HCT116 (cell line): ENCODE measurements at regions not wholly inside any gene's neighbourhood (a gene's known extent, or its start where the extent isn't known, plus 50 kb on each side); places are given as distances from the start of the nearest gene placed in this dataset.

ENCODE experiments used
- ATAC-seq: fragments of 200-7000 bp; cut with Tn5 transposase; 2 replicates; pipeline ENCODE4 v1.9.1; 2020; ENCODE audit warnings: mild to moderate bottlenecking, moderate library complexity
- BruUV-seq: library from RNA; stranded (reverse); fragments of 400-500 nt; replicated peaks from 2 replicates; lab custom pipeline; 2021; lab: Mats Ljungman, UMichigan
- CTCF ChIA-PET: fragments of 300-600 bp; sonication (Branson Sonifier 250); formaldehyde crosslinking; loops from one replicate; lab custom pipeline; 2021; ENCODE audit warnings: antibody characterized with exemption; lab: Charles Lee
- POLR2A ChIA-PET: fragments of 300-600, 350-600 bp; sonication (Branson Sonifier 250); formaldehyde crosslinking; loops from one replicate; lab custom pipeline; 2021; ENCODE audit warnings: antibody characterized with exemption; lab: Charles Lee
- RAD21 ChIA-PET, 2 experiments: fragments of 300-600 bp; sonication (Branson Sonifier 250); formaldehyde crosslinking; loops; one replicate each; lab custom pipeline; 2023; ENCODE audit warnings: low total read pairs in 2 of 2; ENCODE audit not compliant: uncharacterized antibody in 2 of 2, unreplicated experiment in 2 of 2, low non-redundant PET in 1 of 2; lab: Charles Lee
- DNase-seq: peaks from one replicate; pipeline ENCODE4 v3.0.0-alpha.2; 2010; ENCODE audit warnings: low read depth, low spot score
- H2AFZ ChIP-seq: fragments of 200-600 bp; shearing (Covaris generic), sonication (generic); 2 replicates; pipeline ENCODE4 v1.6.1; 2017; ENCODE audit warnings: low read depth, mixed run types, mixed read lengths, antibody characterized with exemption, low read length; ENCODE audit not compliant: poor library complexity, severe bottlenecking
- H3K27ac ChIP-seq: 2 replicates; pipeline ENCODE4 v1.5.1; 2012; ENCODE audit warnings: low read depth, low read length
- H3K27me3 ChIP-seq: fragments of 200-600 bp; sonication (generic); 2 replicates; pipeline ENCODE4 v1.6.1; 2016; ENCODE audit warnings: mixed run types, low read length, mixed read lengths; ENCODE audit not compliant: insufficient read depth
- H3K36me3 ChIP-seq, 2 experiments: fragments of 200-500 bp in 1 of 2; fragments of 200-600 bp in 1 of 2; sonication (Bioruptor generic) in 1 of 2; sonication (generic) in 1 of 2; 2 replicates each; pipeline versions ENCODE4 v1.5.1 to v1.6.1; 2014 to 2016; ENCODE audit warnings: low read length in 2 of 2, inconsistent platforms in 1 of 2, mixed read lengths in 1 of 2, mixed run types in 1 of 2; ENCODE audit not compliant: insufficient read depth in 2 of 2, control insufficient read depth in 1 of 2
- H3K4me1 ChIP-seq, 2 experiments: fragments of 200-600 bp in 1 of 2; sonication (generic) in 1 of 2; 2 replicates each; pipeline versions ENCODE4 v1.5.1 to v1.6.1; 2012 to 2017; ENCODE audit warnings: low read length in 2 of 2, inconsistent platforms in 1 of 2, mild to moderate bottlenecking in 1 of 2, mixed read lengths in 1 of 2, mixed run types in 1 of 2, moderate library complexity in 1 of 2; ENCODE audit not compliant: insufficient read depth in 2 of 2, control insufficient read depth in 1 of 2
- H3K4me2 ChIP-seq: fragments of 200-600 bp; sonication (generic); 2 replicates; pipeline ENCODE4 v1.6.1; 2017; ENCODE audit warnings: mixed run types, low read length, mixed read lengths
- H3K4me3 ChIP-seq, 2 experiments: fragments of 200-600 bp in 1 of 2; sonication (generic) in 1 of 2; replicated peaks in 1 of 2; 2 replicates each; pipeline ENCODE4 v1.5.1; 2011 to 2016; ENCODE audit warnings: low read length in 2 of 2, control low read depth in 1 of 2, low read depth in 1 of 2, mild to moderate bottlenecking in 1 of 2, mixed read lengths in 1 of 2, mixed run types in 1 of 2
- H3K79me2 ChIP-seq: fragments of 200-600 bp; sonication (generic); 2 replicates; pipeline ENCODE4 v1.6.1; 2017; ENCODE audit warnings: mild to moderate bottlenecking, mixed run types, low read length, moderate library complexity, mixed read lengths; ENCODE audit not compliant: insufficient read depth
- H3K9ac ChIP-seq: fragments of 200-600 bp; sonication (generic); 2 replicates; pipeline ENCODE4 v1.6.1; 2016; ENCODE audit warnings: low read length, mixed read lengths
- H3K9me2 ChIP-seq: fragments of 200-600 bp; sonication (generic), shearing (Covaris generic); 2 replicates; pipeline ENCODE4 v1.6.1; 2017; ENCODE audit warnings: mixed run types, mild to moderate bottlenecking, moderate library complexity; ENCODE audit not compliant: insufficient read depth
- H3K9me3 ChIP-seq, 2 experiments: fragments of 200-500 bp in 1 of 2; fragments of 200-600 bp in 1 of 2; sonication (Bioruptor generic) in 1 of 2; sonication (generic) in 1 of 2; 2 replicates each; pipeline ENCODE4 v1.6.1; 2014 to 2017; ENCODE audit warnings: low read length in 2 of 2, mixed read lengths in 2 of 2, inconsistent platforms in 1 of 2, low read depth in 1 of 2, mild to moderate bottlenecking in 1 of 2, mixed run types in 1 of 2, moderate library complexity in 1 of 2; ENCODE audit not compliant: control insufficient read depth in 1 of 2, insufficient read depth in 1 of 2
- H4K20me1 ChIP-seq: fragments of 200-600 bp; sonication (generic), shearing (Covaris generic); 2 replicates; pipeline ENCODE4 v1.6.1; 2017; ENCODE audit warnings: mixed run types, mild to moderate bottlenecking, moderate library complexity; ENCODE audit not compliant: insufficient read depth
- CBX3 ChIP-seq: IDR thresholded peaks from 2 replicates; pipeline ENCODE4 v1.6.1; 2012; ENCODE audit warnings: low read depth
- CEBPB ChIP-seq: IDR thresholded peaks from 2 replicates; pipeline ENCODE4 v1.6.1; 2012; ENCODE audit warnings: low read depth
- CTCF ChIP-seq, 3 experiments: fragments of 200-600 bp in 1 of 3; sonication (generic) in 1 of 3; IDR thresholded peaks in 2 of 3; conservative IDR thresholded peaks in 1 of 3; 2 replicates each; pipeline ENCODE4 v1.5.1; 2012 to 2017; ENCODE audit warnings: low read depth in 2 of 3, low read length in 2 of 3, antibody characterized with exemption in 1 of 3, borderline replicate concordance in 1 of 3, control low read depth in 1 of 3, mild to moderate bottlenecking in 1 of 3, mixed read lengths in 1 of 3, mixed run types in 1 of 3, moderate library complexity in 1 of 3; ENCODE audit not compliant: insufficient read depth in 1 of 3
- EGR1 ChIP-seq: IDR thresholded peaks from 2 replicates; pipeline ENCODE4 v1.6.1; 2012; ENCODE audit warnings: low read depth
- ELF1 ChIP-seq: IDR thresholded peaks from 2 replicates; pipeline ENCODE4 v1.6.1; 2012; ENCODE audit warnings: low read depth, borderline replicate concordance
- EZH2 ChIP-seq: fragments of 200-600 bp; sonication (generic); IDR thresholded peaks from 2 replicates; pipeline ENCODE4 v1.6.1; 2017; ENCODE audit warnings: antibody characterized with exemption, mixed run types
- EZH2phosphoT487 ChIP-seq: fragments of 200-600 bp; IDR thresholded peaks from 2 replicates; pipeline ENCODE4 v1.6.1; 2018; ENCODE audit warnings: antibody characterized with exemption, borderline replicate concordance
- FOSL1 ChIP-seq: IDR thresholded peaks from 2 replicates; pipeline ENCODE4 v1.6.1; 2012; ENCODE audit warnings: low read depth
- JUND ChIP-seq: IDR thresholded peaks from 2 replicates; pipeline ENCODE4 v1.6.1; 2012
- POLR2A ChIP-seq: IDR thresholded peaks from 2 replicates; pipeline ENCODE4 v1.7.0; 2011; ENCODE audit warnings: borderline replicate concordance; ENCODE audit not compliant: insufficient read depth, insufficient read length; ENCODE audit errors: extremely low read depth
- POLR2AphosphoS5 ChIP-seq: IDR thresholded peaks from 2 replicates; pipeline ENCODE4 v1.6.1; 2011; ENCODE audit warnings: mild to moderate bottlenecking, low read depth, low read length, moderate library complexity
- RAD21 ChIP-seq: IDR thresholded peaks from 2 replicates; pipeline ENCODE4 v1.6.1; 2012; ENCODE audit warnings: low read depth, mild to moderate bottlenecking
- SIN3A ChIP-seq: IDR thresholded peaks from 2 replicates; pipeline ENCODE4 v1.6.1; 2012; ENCODE audit warnings: low read depth
- SP1 ChIP-seq: IDR thresholded peaks from 2 replicates; pipeline ENCODE4 v1.6.1; 2012; ENCODE audit warnings: low read depth
- SRF ChIP-seq: IDR thresholded peaks from 2 replicates; pipeline ENCODE4 v1.6.1; 2012; ENCODE audit warnings: low read depth
- TCF7L2 ChIP-seq: IDR thresholded peaks from 2 replicates; pipeline ENCODE4 v1.7.0; 2011; ENCODE audit warnings: borderline replicate concordance, inconsistent platforms; ENCODE audit not compliant: insufficient read depth, insufficient read length; ENCODE audit errors: extremely low read depth
- YY1 ChIP-seq: IDR thresholded peaks from 2 replicates; pipeline ENCODE4 v1.6.1; 2011; ENCODE audit warnings: low read length, low read depth, moderate library complexity, mild to moderate bottlenecking; ENCODE audit not compliant: insufficient replicate concordance; ENCODE audit errors: extremely low read depth
- ZBTB33 ChIP-seq: IDR thresholded peaks from 2 replicates; pipeline ENCODE4 v1.6.1; 2011; ENCODE audit warnings: mild to moderate bottlenecking, low read length, moderate library complexity; ENCODE audit not compliant: insufficient replicate concordance; ENCODE audit errors: extremely low read depth
- ZFX ChIP-seq: fragments of 450-650 bp; IDR thresholded peaks from 2 replicates; pipeline ENCODE4 v1.6.1; 2017
- ZNF274 ChIP-seq: fragments of 200-500 bp; sonication (Bioruptor generic); IDR thresholded peaks from 2 replicates; pipeline ENCODE4 v1.6.1; 2014; ENCODE audit warnings: mild to moderate bottlenecking, low read depth, low read length, inconsistent platforms
- intact Hi-C: fragments of 100-400 bp; cut with micrococcal nuclease; formaldehyde crosslinking; loops from 2 replicates; pipeline ENCODE4 v1.10.0; 2022

GRCh38 chr5:60259730-60260129, 366.2 kb upstream of the PDE4D start:
- no peak overlapping the region for H2AFZ ChIP-seq
- intact Hi-C loops = no loop called here
- H3K9me3 ChIP-seq = no peaks in the 10 kb centered on the region
- POLR2A ChIA-PET = no interaction called here
- no peak for ATAC-seq
- H3K27ac ChIP-seq = no peak overlapping the region
- TF ChIP-seq EGR1 = no peak
- no peak for TF ChIP-seq EZH2
- no peak for TF ChIP-seq SRF
- TF ChIP-seq CTCF (IDR thresholded peaks at IDR 0.05 in 2 of 3, conservative IDR thresholded peaks at IDR 0.05 in 1 of 3; ENCODE audit: borderline replicate concordance in 1 of 3, insufficient read depth in 1 of 3, low read depth in 2 of 3, low read length in 2 of 3) = no peak
- TF ChIP-seq SIN3A = no peak
- TF ChIP-seq RAD21 = no peak
- no peak for TF ChIP-seq EZH2phosphoT487
- TF ChIP-seq ELF1 = no peak
- TF ChIP-seq CEBPB = no peak
- TF ChIP-seq YY1 = no peak
- no peak for TF ChIP-seq ZBTB33
- TF ChIP-seq SP1 = no peak
- TF ChIP-seq ZFX = no peak
- TF ChIP-seq TCF7L2 = no peak
- no peak for TF ChIP-seq JUND
- no peak for TF ChIP-seq POLR2A
- TF ChIP-seq ZNF274 = no peak
- TF ChIP-seq CBX3 = no peak
- TF ChIP-seq FOSL1 = no peak
- no peak for TF ChIP-seq POLR2AphosphoS5
- H3K36me3 ChIP-seq = no peaks in the 10 kb centered on the region
- BruUV-seq = no TSS peak
- no peak for DNase-seq
- peaks cover 31% of the 10 kb centered on the region for H3K27me3 ChIP-seq
- H3K79me2 ChIP-seq = no peaks in the 10 kb centered on the region
- RAD21 ChIA-PET = no interaction called here
- no peak overlapping the region for H3K4me3 ChIP-seq
- H3K4me1 ChIP-seq = no peaks in the 10 kb centered on the region
- no peak overlapping the region for H3K9ac ChIP-seq
- no peak overlapping the region for H3K4me2 ChIP-seq
- no peaks in the 10 kb centered on the region; the same call in 1 of the 2 replicates for H4K20me1 ChIP-seq
- CTCF ChIA-PET = no interaction called here
- H3K9me2 ChIP-seq = no peaks in the 10 kb centered on the region
